GM12874 (cell line): ENCODE measurements at regions not wholly inside any gene's neighbourhood (a gene's known extent, or its start where the extent isn't known, plus 50 kb on each side); places are given as distances from the start of the nearest gene placed in this dataset.

Experiments
- CTCF ChIP-seq: IDR thresholded peaks from 2 replicates; pipeline ENCODE4 v1.5.1; 2011; ENCODE audit warnings: low read depth, mild to moderate bottlenecking, control low read depth, low read length, moderate library complexity; ENCODE audit not compliant: insufficient read depth

GRCh38 chr20:56893226-56893917 is 264.3 kb downstream of the TFAP2C start:
- TF ChIP-seq CTCF = no peak

- no peak for TF ChIP-seq CTCF
Measured at GRCh38 chr20:56896447-56896846, 267.3 kb downstream of the TFAP2C start.

GRCh38 chr20:56897318-56897957 is 268.3 kb downstream of the TFAP2C start:
- no peak for TF ChIP-seq CTCF

GRCh38 chr20:56897958-56898349 is 268.8 kb downstream of the TFAP2C start:
- TF ChIP-seq CTCF = no peak

- TF ChIP-seq CTCF = no peak
Measured at GRCh38 chr20:56899506-56899905, 270.4 kb downstream of the TFAP2C start.

- no peak for TF ChIP-seq CTCF
Measured at GRCh38 chr20:56900252-56900651, 271.1 kb downstream of the TFAP2C start.

GRCh38 chr20:56903421-56903820 is 274.3 kb downstream of the TFAP2C start:
- no peak for TF ChIP-seq CTCF
